ENCODE measurements at regions not wholly inside any gene's neighbourhood (a gene's known extent, or its start where the extent isn't known, plus 50 kb on each side); places are given as distances from the start of the nearest gene placed in this dataset.
"Not testable (repeated sequence)": the region's sequence is repeated elsewhere in the genome, so short reads cannot be mapped to it uniquely, and the experiment has no call there.

GRCh38 chrX:43279341-43279808, 376.7 kb upstream of the MAOA start:
- Mint-ChIP-seq H3K27ac (no peak overlapping the region), H3K9me3 (peaks cover 2% of the 10 kb centered on the region), H3K27me3 (no peaks in the 10 kb centered on the region), H3K4me3 (no peak overlapping the region), H3K36me3 (no peaks in the 10 kb centered on the region), H3K4me1 (ENCODE audit: low read depth) (no peaks in the 10 kb centered on the region)
- ChIA-PET CTCF (no interaction called here), POLR2A (no interaction called here)
- intact Hi-C loops (cut with micrococcal nuclease) = no loop called here
- DNase-seq = no peak

GRCh38 chrX:43283187-43283586, 372.9 kb upstream of the MAOA start:
- POLR2A ChIA-PET = no interaction called here
- Mint-ChIP-seq H3K27ac (no peak overlapping the region), H3K36me3 (no peaks in the 10 kb centered on the region), H3K4me1 (ENCODE audit: low read depth) (no peaks in the 10 kb centered on the region), H3K4me3 (no peak overlapping the region), H3K9me3 (no peaks in the 10 kb centered on the region), H3K27me3 (no peaks in the 10 kb centered on the region)
- DNase-seq = no peak
- CTCF ChIA-PET = no interaction called here
- intact Hi-C loops (cut with micrococcal nuclease) = no loop called here

GRCh38 chrX:43311625-43312024, 344.5 kb upstream of the MAOA start:
- H3K4me3 Mint-ChIP-seq; DNase-seq; CTCF ChIA-PET; H3K4me1 Mint-ChIP-seq (ENCODE audit: low read depth); H3K9me3 Mint-ChIP-seq; H3K27ac Mint-ChIP-seq; H3K27me3 Mint-ChIP-seq; POLR2A ChIA-PET; intact Hi-C loops (cut with micrococcal nuclease); H3K36me3 Mint-ChIP-seq: not testable (repeated sequence)

- intact Hi-C loops (cut with micrococcal nuclease) = no loop called here
- no peak overlapping the region for H3K27ac Mint-ChIP-seq
- POLR2A ChIA-PET = no interaction called here
- H3K4me1 Mint-ChIP-seq (ENCODE audit: low read depth) = peaks cover 2% of the 10 kb centered on the region
- no peaks in the 10 kb centered on the region for H3K27me3 Mint-ChIP-seq
- no peak for DNase-seq
- H3K36me3 Mint-ChIP-seq = no peaks in the 10 kb centered on the region
- no peaks in the 10 kb centered on the region for H3K9me3 Mint-ChIP-seq
- H3K4me3 Mint-ChIP-seq = no peak overlapping the region
- CTCF ChIA-PET = no interaction called here
Observed at GRCh38 chrX:43313035-43313434, 343.1 kb upstream of the MAOA start.

GRCh38 chrX:43314525-43314924, 341.6 kb upstream of the MAOA start:
- H3K9me3 Mint-ChIP-seq = no peaks in the 10 kb centered on the region
- ChIA-PET CTCF (no interaction called here), POLR2A (no interaction called here)
- no peaks in the 10 kb centered on the region for H3K27me3 Mint-ChIP-seq
- H3K4me3 Mint-ChIP-seq = no peak overlapping the region
- DNase-seq = no peak
- intact Hi-C loops (cut with micrococcal nuclease) = no loop called here
- H3K27ac Mint-ChIP-seq = no peak overlapping the region
- no peaks in the 10 kb centered on the region for H3K36me3 Mint-ChIP-seq
- peaks cover 2% of the 10 kb centered on the region for H3K4me1 Mint-ChIP-seq (ENCODE audit: low read depth)

GRCh38 chrX:43315622-43316021, 340.5 kb upstream of the MAOA start:
- intact Hi-C loops (cut with micrococcal nuclease) = no loop called here
- Mint-ChIP-seq H3K27me3 (no peaks in the 10 kb centered on the region), H3K4me3 (no peak overlapping the region), H3K4me1 (ENCODE audit: low read depth) (peaks cover 2% of the 10 kb centered on the region), H3K36me3 (no peaks in the 10 kb centered on the region), H3K27ac (no peak overlapping the region), H3K9me3 (no peaks in the 10 kb centered on the region)
- ChIA-PET POLR2A (no interaction called here), CTCF (no interaction called here)
- DNase-seq = no peak

GRCh38 chrX:43316146-43316545, 340.0 kb upstream of the MAOA start:
- Mint-ChIP-seq H3K4me3 (no peak overlapping the region), H3K27ac (no peak overlapping the region), H3K27me3 (no peaks in the 10 kb centered on the region), H3K4me1 (ENCODE audit: low read depth) (peaks cover 2% of the 10 kb centered on the region), H3K9me3 (no peaks in the 10 kb centered on the region), H3K36me3 (no peaks in the 10 kb centered on the region)
- ChIA-PET CTCF (no interaction called here), POLR2A (no interaction called here)
- no peak for DNase-seq
- intact Hi-C loops (cut with micrococcal nuclease) = no loop called here

GRCh38 chrX:43317378-43317777, 338.7 kb upstream of the MAOA start:
- intact Hi-C loops (cut with micrococcal nuclease) = no loop called here
- CTCF ChIA-PET = no interaction called here
- H3K27ac Mint-ChIP-seq = no peak overlapping the region
- no peak for DNase-seq
- no peaks in the 10 kb centered on the region for H3K27me3 Mint-ChIP-seq
- POLR2A ChIA-PET = no interaction called here
- H3K9me3 Mint-ChIP-seq = peaks cover 3% of the 10 kb centered on the region
- H3K36me3 Mint-ChIP-seq = no peaks in the 10 kb centered on the region
- no peak overlapping the region for H3K4me3 Mint-ChIP-seq
- no peaks in the 10 kb centered on the region for H3K4me1 Mint-ChIP-seq (ENCODE audit: low read depth)

- Mint-ChIP-seq H3K36me3 (no peaks in the 10 kb centered on the region), H3K4me1 (ENCODE audit: low read depth) (no peaks in the 10 kb centered on the region), H3K9me3 (peaks cover 17% of the 10 kb centered on the region), H3K27me3 (no peaks in the 10 kb centered on the region), H3K4me3 (no peak overlapping the region), H3K27ac (no peak overlapping the region)
- DNase-seq = no peak
- ChIA-PET POLR2A (no interaction called here), CTCF (no interaction called here)
- intact Hi-C loops (cut with micrococcal nuclease) = no loop called here
Observed at GRCh38 chrX:43328358-43328946, 327.6 kb upstream of the MAOA start.

GRCh38 chrX:43333543-43333942, 322.6 kb upstream of the MAOA start:
- H3K27me3 Mint-ChIP-seq = no peaks in the 10 kb centered on the region
- H3K36me3 Mint-ChIP-seq = no peaks in the 10 kb centered on the region
- intact Hi-C loops (cut with micrococcal nuclease) = no loop called here
- ChIA-PET CTCF (no interaction called here), POLR2A (no interaction called here)
- no peak for DNase-seq
- no peaks in the 10 kb centered on the region for H3K4me1 Mint-ChIP-seq (ENCODE audit: low read depth)
- H3K27ac Mint-ChIP-seq = no peak overlapping the region
- H3K4me3 Mint-ChIP-seq = no peak overlapping the region
- H3K9me3 Mint-ChIP-seq = peaks cover 8% of the 10 kb centered on the region

- intact Hi-C loops (cut with micrococcal nuclease) = loop anchor here (5.0 kb wide), 1 partner anchor 212 kb away; no protein-coding TSS in a partner anchor
- H3K27ac Mint-ChIP-seq = no peak overlapping the region
- H3K9me3 Mint-ChIP-seq = no peaks in the 10 kb centered on the region
- no peak overlapping the region for H3K4me3 Mint-ChIP-seq
- H3K36me3 Mint-ChIP-seq = no peaks in the 10 kb centered on the region
- ChIA-PET POLR2A (interaction anchor here (0.6 kb wide), 1 partner anchor 265 kb away, joined by 3 read pairs; no protein-coding TSS in a partner anchor), CTCF (interaction anchor here (0.7 kb wide), 1 partner anchor 539 kb away, joined by 3 read pairs; no protein-coding TSS in a partner anchor)
- DNase-seq = no peak
- H3K27me3 Mint-ChIP-seq = no peaks in the 10 kb centered on the region
- peaks cover 4% of the 10 kb centered on the region for H3K4me1 Mint-ChIP-seq (ENCODE audit: low read depth)
Observed at GRCh38 chrX:43345166-43345565, 310.9 kb upstream of the MAOA start.

GRCh38 chrX:43349363-43349762, 306.7 kb upstream of the MAOA start:
- no peaks in the 10 kb centered on the region for H3K27me3 Mint-ChIP-seq
- no peaks in the 10 kb centered on the region for H3K36me3 Mint-ChIP-seq
- no peak overlapping the region for H3K27ac Mint-ChIP-seq
- peak; percentile 44 for DNase-seq
- ChIA-PET POLR2A (no interaction called here), CTCF (interaction anchor here (0.6 to 2.1 kb wide), 14 partner anchors 8 to 1149 kb away, joined by 3 to 22 read pairs (median 4); no protein-coding TSS in a partner anchor)
- no peaks in the 10 kb centered on the region for H3K9me3 Mint-ChIP-seq
- H3K4me3 Mint-ChIP-seq = no peak overlapping the region
- intact Hi-C loops (cut with micrococcal nuclease) = loop anchor here (5.0 kb wide), 1 partner anchor 208 kb away; no protein-coding TSS in a partner anchor
- peaks cover 6% of the 10 kb centered on the region for H3K4me1 Mint-ChIP-seq (ENCODE audit: low read depth)

- Mint-ChIP-seq H3K9me3 (no peaks in the 10 kb centered on the region), H3K4me1 (ENCODE audit: low read depth) (peaks cover 2% of the 10 kb centered on the region), H3K27ac (no peak overlapping the region), H3K4me3 (no peak overlapping the region), H3K36me3 (no peaks in the 10 kb centered on the region), H3K27me3 (no peaks in the 10 kb centered on the region)
- ChIA-PET POLR2A (no interaction called here), CTCF (interaction anchor here (0.6 kb wide), 1 partner anchor 206 kb away, joined by 3 read pairs; no protein-coding TSS in a partner anchor)
- no peak for DNase-seq
- intact Hi-C loops (cut with micrococcal nuclease) = loop anchor here (10.0 kb wide), 1 partner anchor 404 kb away; no protein-coding TSS in a partner anchor
Observed at GRCh38 chrX:43350935-43351334, 305.2 kb upstream of the MAOA start.
